ENCODE measurements at regions not wholly inside any gene's neighbourhood (a gene's known extent, or its start where the extent isn't known, plus 50 kb on each side); places are given as distances from the start of the nearest gene placed in this dataset.
"Not testable (repeated sequence)": the region's sequence is repeated elsewhere in the genome, so short reads cannot be mapped to it uniquely, and the experiment has no call there.

DNA sequence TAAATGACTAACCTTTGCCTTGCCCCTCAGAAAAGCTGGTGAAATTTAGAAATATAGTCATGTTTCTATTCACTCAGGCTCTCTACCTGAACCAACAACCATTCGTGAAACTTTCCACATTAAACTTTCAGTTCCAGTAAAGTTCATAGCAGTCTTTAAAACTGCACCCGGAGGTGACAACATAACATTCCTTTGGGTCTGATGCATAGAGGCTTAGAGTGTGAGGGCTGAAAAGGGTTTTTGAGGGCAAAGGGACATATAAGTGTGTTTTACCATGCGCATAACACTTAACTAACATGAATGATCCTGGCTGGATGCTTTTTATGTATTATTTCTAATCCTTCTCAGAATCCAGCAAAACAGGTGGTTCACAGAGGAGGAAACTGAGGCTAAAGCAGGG lies 471.7 kb upstream of the MCTP2 start:
- no peak for DNase-seq (ENCODE audit: low read depth in 4 of 4, low spot score in 1 of 4)

- DNase-seq (ENCODE audit: low read depth in 4 of 4, low spot score in 1 of 4) = no peak
Observed at GRCh38 chr15:93758824-93759223, 472.5 kb upstream of the MCTP2 start.

DNA sequence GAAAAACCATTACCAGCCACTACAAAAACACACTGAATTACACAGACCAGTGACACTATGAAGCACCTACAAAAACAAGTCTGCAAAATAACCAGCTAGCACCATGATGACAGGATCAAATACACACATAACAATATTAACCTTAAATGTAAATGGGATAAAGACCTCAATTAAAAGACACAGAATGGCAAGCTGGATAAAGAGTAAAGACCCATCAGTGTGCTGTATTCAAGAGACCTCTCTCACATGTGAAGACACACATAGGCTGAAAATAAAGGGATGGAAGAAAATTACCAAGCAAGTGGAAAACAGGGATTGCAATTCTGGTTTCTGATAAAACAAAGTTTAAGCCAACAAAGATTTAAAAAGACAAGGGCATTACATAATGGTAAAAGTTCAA lies 482.7 kb upstream of the MCTP2 start:
- no peak for DNase-seq (ENCODE audit: low read depth in 4 of 4, low spot score in 1 of 4)

GRCh38 chr15:93734976-93735375 lies 496.4 kb upstream of the MCTP2 start:
- DNase-seq (ENCODE audit: low read depth in 4 of 4, low spot score in 1 of 4) = not testable (repeated sequence)

- no peak for DNase-seq (ENCODE audit: low read depth in 4 of 4, low spot score in 1 of 4)
Observed at GRCh38 chr15:93730724-93731123, 500.6 kb upstream of the MCTP2 start.

DNA sequence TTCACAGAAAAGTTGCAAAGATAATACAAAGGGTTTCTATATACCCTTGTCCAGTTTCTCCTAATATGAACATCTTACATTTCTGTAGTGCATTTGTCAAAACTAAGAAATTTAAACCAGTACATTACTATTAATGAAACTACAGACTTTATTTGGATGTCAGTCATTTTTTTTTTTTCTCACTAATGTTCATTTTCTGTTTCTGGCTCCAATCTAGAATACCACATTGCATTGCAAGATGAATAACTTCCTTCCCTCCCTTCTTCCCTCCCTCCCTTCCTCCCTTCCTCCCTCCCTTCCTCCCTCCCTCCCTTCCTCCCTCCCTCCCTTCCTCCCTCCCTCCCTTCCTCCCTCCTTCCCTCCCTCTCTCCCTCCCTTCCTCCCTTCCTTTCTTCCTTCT lies 509.2 kb upstream of the MCTP2 start:
- DNase-seq (ENCODE audit: low read depth in 4 of 4, low spot score in 1 of 4) = no peak

DNA sequence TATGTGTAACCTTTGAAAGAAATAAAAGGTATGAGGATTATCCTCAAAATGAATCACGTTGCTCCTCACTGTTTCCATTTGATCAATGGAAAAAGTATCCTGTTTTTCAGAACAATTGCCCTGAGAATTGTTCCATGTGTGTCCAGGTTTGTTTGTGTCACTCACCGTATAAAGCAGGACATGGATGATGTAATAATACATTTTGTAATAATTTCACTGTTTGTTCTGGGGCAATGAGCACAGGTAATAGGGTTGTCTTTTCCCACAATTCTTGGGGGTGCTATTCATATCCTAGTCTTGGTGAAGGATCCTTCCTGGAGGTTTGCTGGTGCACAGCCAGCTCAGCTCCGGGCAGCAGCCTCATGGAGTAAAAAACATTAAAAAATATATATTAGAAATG lies 510.8 kb upstream of the MCTP2 start:
- DNase-seq (ENCODE audit: low read depth in 4 of 4, low spot score in 1 of 4) = no peak

DNA sequence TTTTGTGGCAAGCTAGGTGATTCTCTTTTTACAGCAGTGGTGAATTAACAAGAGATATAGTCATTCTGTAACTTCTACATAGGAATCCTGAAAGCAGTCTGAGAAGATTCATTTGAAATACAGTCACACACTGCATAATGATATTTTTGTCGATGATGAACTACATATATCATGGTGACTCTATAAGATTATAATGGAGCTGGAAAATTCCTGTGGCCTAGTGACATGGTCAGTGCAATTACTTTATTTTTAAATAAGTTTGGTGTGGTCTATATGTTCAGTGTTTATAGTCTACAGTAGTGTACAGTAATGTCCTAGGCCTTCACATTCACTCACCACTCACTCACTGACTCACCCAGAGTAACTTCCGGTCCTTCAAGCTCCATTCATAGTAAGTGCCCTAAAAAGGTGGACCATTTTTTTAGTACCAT lies 511.4 kb upstream of the MCTP2 start:
- DNase-seq (ENCODE audit: low read depth in 4 of 4, low spot score in 1 of 4) = no peak

DNA sequence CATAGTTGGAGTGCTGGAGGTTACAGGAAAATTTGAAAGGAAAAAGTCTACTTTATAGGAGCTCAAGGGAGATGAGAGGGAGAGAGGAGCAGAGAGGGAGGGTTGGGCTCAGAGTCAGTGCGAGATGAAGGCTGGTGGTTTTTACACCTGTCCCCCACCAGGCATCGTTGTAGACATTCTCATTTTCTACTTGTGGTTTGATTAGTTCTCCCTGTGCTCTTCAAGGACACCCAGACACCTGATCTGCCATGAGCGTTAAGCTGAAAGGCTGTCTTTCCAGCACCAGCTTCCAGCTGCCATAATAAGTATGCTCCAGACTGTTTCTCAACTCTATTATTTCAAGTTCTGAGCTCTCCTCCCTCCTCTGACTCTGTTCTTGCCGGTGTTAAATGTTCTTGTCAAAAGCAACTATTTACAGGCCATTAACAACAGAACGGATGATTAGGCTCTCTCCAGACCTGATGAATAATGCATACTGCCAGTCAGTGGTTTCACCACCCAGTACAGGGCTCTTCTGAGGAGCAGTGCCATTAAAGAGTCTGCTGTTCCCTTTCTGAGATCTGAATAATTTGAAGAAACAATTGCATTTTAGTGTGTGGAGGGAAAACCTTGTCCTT lies 514.6 kb upstream of the MCTP2 start:
- DNase-seq (ENCODE audit: low read depth in 4 of 4, low spot score in 1 of 4) = no peak

DNA sequence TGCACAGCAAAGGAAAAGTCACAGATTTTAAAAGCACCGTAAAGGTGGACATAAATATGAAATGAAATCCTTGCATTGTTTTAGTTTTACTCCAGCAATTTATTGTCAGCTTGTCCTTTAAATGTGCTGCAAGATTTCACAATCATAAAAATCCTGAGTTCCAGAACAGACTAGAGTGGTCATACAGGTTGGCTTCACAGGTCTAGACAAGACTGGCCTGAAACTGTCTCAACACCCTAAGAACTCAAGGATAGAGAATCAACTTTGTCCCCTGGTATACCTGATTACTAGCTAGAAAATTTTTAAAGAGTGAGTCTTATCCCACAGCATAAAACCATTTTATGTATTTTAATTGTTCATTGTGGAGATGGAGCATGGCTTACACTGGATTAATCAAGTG lies 521.7 kb upstream of the MCTP2 start:
- no peak for DNase-seq (ENCODE audit: low read depth in 4 of 4, low spot score in 1 of 4)

GRCh38 chr15:93708724-93709445 lies 522.5 kb upstream of the MCTP2 start:
- DNase-seq (ENCODE audit: low read depth in 4 of 4, low spot score in 1 of 4) = no peak

- DNase-seq (ENCODE audit: low read depth in 4 of 4, low spot score in 1 of 4) = no peak
Observed at GRCh38 chr15:93707751-93708150, 523.6 kb upstream of the MCTP2 start.

DNA sequence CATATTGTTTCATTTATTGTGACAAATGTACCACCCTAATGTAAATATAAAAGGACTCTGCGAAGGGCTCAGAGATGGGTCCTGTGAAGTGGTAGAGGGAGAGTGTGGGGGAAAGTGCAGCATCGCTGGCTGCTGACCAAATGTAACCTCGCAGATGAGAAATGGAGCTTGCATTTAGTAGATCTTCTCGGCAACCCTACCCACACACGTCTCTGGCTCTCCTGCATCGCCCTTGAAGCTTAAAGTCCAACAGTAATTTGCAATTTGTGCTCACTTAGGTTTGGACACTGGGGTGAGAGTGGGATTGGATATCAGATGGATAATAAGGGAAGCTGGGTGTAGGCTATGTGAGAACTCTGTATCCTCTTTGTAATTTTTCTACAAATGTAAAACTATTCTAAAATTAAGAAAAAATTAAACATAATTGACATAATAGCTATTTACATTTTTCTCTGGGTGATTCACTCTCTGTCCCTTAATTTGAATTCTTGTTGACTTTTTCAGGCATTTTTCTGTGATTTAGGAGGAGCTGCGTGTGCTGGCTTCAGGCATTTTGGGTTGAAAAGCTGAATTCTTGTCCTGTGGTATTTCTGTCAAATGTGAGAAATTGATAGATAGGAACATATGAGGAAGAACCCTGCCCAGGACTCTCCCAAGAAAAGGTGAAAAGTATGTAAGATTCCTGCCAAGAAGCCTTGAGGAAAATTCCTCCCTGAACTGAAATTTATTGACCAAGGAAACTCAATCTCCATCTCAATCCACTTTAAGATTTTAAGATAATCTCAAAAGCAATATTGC lies 524.7 kb upstream of the MCTP2 start:
- DNase-seq (ENCODE audit: low read depth in 4 of 4, low spot score in 1 of 4) = no peak

- DNase-seq (ENCODE audit: low read depth in 4 of 4, low spot score in 1 of 4) = no peak
Observed at GRCh38 chr15:93705753-93706455, 525.5 kb upstream of the MCTP2 start.

- DNase-seq (ENCODE audit: low read depth in 4 of 4, low spot score in 1 of 4) = no peak
Observed at GRCh38 chr15:93703092-93703739, 528.1 kb upstream of the MCTP2 start.

DNA sequence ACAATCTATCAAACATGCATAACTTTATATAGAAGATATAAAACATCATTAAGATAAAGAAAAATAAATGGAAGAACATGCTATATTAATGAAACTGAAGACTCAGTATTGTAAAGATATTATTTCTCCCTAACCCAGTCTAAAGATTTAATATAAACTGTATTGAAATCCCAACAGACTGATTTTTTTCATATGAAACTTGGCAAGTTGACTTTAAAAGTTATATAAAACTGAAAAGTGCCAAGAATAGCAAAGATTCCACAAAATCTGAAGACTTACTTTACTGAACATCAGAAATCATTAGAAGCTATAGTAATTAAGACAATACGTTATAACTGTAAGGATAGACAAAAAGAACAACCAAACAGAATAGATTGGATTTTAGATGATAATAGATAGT lies 531.3 kb upstream of the MCTP2 start:
- DNase-seq (ENCODE audit: low read depth in 4 of 4, low spot score in 1 of 4) = no peak

- no peak for DNase-seq (ENCODE audit: low read depth in 4 of 4, low spot score in 1 of 4)
Observed at GRCh38 chr15:93694033-93694432, 537.3 kb upstream of the MCTP2 start.

DNA sequence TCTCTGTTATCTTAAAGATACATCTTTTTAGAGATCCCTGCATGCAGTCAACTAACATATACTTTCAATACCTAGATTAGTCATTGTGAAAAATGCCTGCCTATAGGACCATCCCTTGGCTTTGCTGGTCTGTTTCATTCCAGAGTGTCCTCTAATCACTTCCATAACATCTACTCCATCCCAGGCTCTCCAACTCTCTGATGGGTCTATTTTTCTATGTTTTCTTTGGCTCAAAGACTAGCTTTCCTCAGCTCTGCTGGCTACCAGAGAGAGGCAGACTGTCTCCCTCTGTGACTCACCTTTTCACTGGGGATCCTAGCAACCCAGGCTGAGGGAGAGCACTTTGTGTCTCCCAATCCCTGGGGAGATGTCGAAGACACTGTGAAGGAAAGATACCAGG lies 547.7 kb upstream of the MCTP2 start:
- DNase-seq (ENCODE audit: low read depth in 4 of 4, low spot score in 1 of 4) = no peak

- no peak for DNase-seq (ENCODE audit: low read depth in 4 of 4, low spot score in 1 of 4)
Observed at GRCh38 chr15:93671387-93671943, 559.9 kb upstream of the MCTP2 start.

DNA sequence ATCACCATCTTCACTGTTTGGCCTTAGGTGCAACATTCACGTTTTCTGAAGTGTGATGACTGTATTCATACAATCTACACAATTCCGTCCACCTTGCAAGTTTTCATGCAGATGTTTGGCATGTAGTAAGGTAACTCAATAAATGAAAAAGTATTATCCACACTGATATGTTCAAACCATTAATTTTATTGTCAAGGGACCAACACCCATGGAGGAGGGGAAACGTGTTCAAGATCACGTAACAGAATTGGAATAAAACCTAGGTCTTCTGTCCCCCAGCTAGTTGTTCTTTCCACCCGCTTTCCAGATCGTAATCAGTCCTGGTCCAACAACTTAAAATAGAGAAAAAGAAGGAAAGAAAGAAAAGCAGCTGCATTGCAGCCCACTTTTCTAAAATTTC lies 560.4 kb upstream of the MCTP2 start:
- DNase-seq (ENCODE audit: low read depth in 4 of 4, low spot score in 1 of 4) = no peak
